Occipital lobe (tissue), 1 donor: ENCODE measurements at regions not wholly inside any gene's neighbourhood (a gene's known extent, or its start where the extent isn't known, plus 50 kb on each side); places are given as distances from the start of the nearest gene placed in this dataset.
A peak's percentile ranks its signal among the peaks of the same experiment; 100 is the strongest.

Experiments
- DNase-seq: peaks from one replicate; lab custom pipeline; 2025; lab: John Stamatoyannopoulos, UW

- DNase-seq: no peak
Observed at GRCh38 chr3:61311044-61311443, 59.8 kb upstream of the FHIT start.

DNA sequence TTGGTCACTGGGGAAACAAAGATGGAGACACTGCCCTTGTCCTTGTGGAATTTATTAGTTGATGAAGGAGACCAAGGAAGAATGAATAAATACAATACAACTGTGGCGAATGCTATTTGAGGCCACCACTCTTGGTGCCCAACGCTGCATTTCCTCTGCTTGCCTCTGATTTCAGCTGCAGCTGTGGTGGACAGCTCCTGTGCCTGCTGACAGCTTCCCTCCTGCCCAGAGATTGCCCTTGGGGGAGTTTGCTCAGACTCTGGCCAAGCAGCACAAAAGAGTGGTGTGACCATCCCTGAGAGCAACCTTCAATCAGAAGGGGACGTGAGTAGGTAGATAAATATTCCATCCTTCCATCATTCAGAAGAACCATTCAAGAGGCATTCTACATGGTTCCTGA is 64.6 kb upstream of the FHIT start:
- no peak for DNase-seq

DNA sequence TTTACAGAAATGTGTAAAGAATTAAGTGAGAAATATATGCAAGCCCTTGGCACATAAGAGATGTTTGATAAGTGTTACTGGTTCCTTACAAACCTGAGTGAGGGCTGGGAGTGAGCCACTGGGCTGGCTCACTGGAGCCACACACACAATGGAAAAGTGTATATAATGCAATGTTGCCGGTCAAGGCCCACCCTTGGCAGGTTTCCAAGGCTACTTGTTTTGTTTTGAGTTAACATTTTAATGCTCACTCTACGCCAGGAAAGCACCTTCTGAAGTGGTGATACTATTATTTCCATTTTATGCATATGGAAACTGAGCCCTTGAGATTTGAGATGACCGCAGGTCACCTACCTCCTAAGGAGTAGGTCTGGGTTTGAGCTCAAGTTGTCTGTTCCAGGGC is 71.8 kb upstream of the FHIT start:
- DNase-seq: no peak

- DNase-seq: no peak
Observed at GRCh38 chr3:61331929-61332552, 80.8 kb upstream of the FHIT start.

- DNase-seq: no peak
Observed at GRCh38 chr3:61333192-61333961, 82.1 kb upstream of the FHIT start.

DNA sequence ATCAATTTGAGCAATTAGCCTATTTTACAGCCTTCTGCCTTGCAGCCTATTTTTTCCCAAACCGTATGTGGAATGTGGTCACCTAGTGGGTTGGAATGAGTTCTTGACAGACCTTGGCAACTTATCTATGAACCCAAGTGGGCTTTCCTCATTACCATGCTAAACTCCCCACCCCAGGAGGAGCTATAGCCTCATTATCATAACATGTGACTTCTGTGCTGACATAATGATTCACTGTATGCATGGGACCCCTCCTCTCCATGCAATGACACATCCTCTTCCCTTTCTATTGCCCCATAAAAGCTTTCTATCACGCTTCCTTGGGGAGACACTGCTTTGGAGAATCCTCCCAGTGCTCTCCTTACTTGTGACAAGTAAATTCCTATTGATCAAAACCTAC is 83.5 kb upstream of the FHIT start:
- DNase-seq: no peak

GRCh38 chr3:61340931-61341461 is 89.7 kb upstream of the FHIT start:
- DNase-seq: peak; percentile 4

DNA sequence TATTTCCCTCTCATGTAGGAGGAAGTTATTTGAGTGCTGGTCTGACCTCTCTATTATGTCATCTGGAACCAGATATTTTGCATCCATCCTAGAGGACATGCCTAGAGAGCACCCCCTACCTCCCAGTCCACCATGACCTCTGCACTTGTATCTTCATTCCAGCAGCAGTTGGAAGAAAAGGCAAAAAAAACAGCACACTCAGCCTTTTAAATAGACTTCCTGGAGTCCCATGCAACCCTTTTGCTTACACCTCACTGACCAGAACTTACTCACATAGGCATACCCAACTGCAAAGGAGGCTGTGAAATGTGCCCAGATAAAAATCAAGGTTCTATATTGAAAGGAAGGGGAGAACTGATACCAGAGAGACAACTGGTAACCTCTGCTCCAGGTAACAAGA is 92.3 kb upstream of the FHIT start:
- DNase-seq: no peak

DNA sequence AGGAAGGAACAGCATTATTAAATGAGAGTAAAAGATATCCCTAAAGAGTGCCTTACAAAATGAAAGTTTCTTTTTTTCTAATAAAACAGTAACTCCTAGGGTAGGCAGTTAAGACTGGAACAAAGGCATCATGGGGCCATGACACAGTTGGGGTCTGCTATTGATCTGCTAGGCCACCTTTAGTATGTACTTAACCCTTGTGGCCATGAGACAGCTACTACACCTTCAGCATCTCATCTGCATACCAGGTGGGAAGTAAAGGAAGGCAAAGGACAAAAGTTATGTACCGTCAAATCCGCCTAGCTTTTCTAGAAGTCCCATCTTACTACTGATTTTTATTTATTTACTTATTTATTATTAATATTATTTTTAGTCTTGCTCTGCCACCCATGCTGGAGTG is 93.8 kb upstream of the FHIT start:
- no peak for DNase-seq

- DNase-seq: no peak
Observed at GRCh38 chr3:61347981-61348380, 96.7 kb upstream of the FHIT start.

DNA sequence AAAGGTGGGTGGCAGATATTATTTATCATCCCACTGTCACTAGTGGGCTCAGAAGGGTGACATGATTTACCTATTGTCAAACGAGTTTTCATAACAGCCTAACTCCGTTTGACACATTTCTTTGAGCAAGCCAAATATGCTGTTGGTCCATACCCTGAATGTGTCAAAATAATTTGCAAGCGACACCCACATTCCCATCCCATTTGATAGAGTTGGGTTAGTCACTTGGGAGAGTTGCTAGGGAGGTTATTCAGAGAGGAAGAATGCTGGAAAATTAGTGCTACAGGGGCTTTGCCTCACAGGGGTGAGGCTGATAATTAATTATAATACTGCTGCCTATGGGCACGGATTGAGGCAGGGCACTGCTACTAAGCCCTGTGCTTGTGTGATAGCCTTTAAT is 98.5 kb upstream of the FHIT start:
- DNase-seq: no peak

GRCh38 chr3:61350782-61351309 is 99.6 kb upstream of the FHIT start:
- DNase-seq: no peak

GRCh38 chr3:61352306-61352705 is 101.1 kb upstream of the FHIT start:
- DNase-seq: no peak

DNA sequence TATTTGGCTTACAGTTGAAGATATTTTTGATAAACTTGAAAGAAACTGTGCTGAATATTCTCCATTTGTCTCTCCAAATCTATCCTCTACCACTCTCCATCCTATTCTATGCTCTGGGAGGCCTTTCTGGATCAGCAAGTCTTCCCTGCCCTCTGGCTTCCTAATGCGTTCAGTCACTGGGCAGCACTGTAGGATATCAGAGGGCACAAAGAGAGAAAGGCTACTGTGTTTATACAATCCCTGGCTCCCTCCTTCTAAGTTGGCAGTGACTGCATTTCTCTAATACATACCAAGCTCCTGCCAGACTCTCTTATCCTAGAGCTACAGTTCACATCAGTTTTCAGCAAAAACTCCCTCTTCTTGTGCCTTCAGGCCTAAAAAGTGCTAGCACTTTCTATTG is 102.1 kb upstream of the FHIT start:
- DNase-seq: peak; percentile 4

GRCh38 chr3:61354604-61355003 is 103.4 kb upstream of the FHIT start:
- no peak for DNase-seq

DNA sequence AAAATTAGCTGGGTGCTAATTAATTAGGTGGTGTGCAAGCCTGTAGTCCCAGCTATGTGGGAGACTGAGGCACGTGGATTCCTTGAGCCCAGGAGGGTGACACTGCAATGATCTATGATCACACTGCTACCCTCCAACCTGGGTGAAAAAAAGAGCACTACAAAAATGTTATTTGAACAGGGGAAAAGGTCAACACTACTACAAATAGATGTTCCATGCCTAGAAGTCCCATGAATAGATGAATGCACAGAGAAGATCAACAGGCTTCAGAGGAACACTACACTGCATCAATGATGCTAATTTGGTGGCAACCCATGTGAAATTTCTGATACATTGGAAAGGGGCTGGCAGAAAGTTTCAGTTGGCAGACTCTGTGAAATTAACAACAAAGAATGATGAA is 105.4 kb upstream of the FHIT start:
- DNase-seq: no peak

- no peak for DNase-seq
Observed at GRCh38 chr3:61357902-61358301, 106.7 kb upstream of the FHIT start.

GRCh38 chr3:61358364-61358763 is 107.1 kb upstream of the FHIT start:
- DNase-seq: peak; percentile 42

- no peak for DNase-seq
Observed at GRCh38 chr3:61360297-61360965, 109.2 kb upstream of the FHIT start.

GRCh38 chr3:61369678-61370077 is 118.4 kb upstream of the FHIT start:
- no peak for DNase-seq

DNA sequence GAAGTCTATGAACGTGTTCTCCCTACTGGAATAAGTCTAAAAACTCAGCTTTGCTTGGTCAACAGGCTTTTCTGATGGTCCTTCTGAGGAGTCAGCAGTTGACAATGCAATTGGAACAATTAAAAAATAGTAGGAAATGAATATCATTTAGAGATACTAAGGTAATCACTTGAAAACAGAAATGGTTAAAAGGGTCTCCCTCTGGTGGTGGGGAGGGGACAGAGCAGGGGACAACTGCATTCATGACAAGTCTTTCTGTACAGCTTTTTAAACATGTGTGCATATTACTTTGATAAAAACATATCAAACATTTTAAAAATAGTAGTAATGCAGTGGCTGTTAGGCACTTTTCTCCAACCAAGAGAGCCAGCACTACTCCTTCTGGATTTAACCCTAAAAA is 119.9 kb upstream of the FHIT start:
- DNase-seq: no peak

GRCh38 chr3:61372723-61373122 is 121.5 kb upstream of the FHIT start:
- no peak for DNase-seq
